ENCODE measurements at regions not wholly inside any gene's neighbourhood (a gene's known extent, or its start where the extent isn't known, plus 50 kb on each side); places are given as distances from the start of the nearest gene placed in this dataset.

GRCh38 chr5:34583167-34583566, 73.0 kb upstream of the RAI14 start:
- DNase-seq (ENCODE audit: low spot score) = no peak
- TF ChIP-seq CTCF (IDR thresholded peaks at IDR 0.05; ENCODE audit: extremely low read depth, missing control alignments) = no peak

DNA sequence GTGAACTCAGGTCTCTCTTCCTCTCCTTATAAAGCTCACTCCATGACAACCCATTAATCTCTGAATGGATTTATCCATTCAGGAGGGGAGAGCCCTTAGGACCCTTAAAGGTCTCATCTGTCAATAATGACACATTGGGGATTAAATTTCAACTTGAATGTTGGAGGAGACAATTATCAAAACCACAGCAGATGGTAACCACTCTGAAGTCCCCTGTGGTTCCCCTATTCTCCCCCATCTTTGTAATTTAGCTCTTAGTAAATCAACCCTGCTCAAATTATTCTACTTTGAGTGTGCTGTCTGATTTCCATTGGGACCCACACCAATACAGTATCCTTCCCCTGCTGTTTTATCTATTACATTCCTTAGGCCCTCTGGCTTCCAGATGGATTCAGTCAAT, 72.0 kb upstream of the RAI14 start:
- no peak for TF ChIP-seq CTCF (IDR thresholded peaks at IDR 0.05; ENCODE audit: extremely low read depth, missing control alignments)
- DNase-seq (ENCODE audit: low spot score) = no peak

- TF ChIP-seq CTCF (IDR thresholded peaks at IDR 0.05; ENCODE audit: extremely low read depth, missing control alignments) = no peak
- no peak for DNase-seq (ENCODE audit: low spot score)
Observed at GRCh38 chr5:34585601-34586104, 70.5 kb upstream of the RAI14 start.

DNA sequence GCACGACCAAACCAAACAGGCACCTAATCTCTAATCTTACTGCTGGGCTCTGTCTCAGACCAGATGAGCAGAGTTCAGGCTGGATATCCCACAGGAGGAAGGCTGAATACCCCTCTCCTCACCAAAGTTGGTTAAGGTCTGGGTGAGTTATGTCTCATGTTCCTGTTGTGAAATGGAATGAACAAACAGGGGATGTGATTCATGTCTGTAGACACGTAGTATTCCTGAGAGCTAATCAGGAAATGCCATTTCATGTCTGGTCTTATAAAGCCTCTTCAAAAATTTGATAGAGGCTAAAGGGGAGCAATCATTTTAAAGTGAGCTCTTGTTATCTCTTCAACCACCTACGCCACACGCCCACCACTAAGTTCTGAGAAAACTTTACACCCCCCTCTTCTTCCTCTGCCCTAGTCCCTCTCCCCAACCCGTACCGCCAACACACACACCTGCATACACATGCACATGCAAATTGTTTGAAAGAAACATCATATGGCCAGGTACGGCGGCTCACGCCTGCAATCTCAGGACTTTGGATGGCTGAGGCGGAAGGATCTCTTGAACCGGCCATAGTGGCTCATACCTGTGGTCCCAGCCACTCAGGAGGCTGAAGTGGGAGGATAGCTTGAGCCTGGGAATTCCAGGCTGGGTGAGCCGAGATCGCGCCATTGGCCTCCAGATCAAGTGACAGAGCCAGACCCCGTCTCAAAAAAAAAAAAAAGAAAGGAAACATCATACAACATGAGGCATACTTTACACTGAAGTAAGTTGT, 69.8 kb upstream of the RAI14 start:
- TF ChIP-seq CTCF (IDR thresholded peaks at IDR 0.05; ENCODE audit: extremely low read depth, missing control alignments) = no peak
- DNase-seq (ENCODE audit: low spot score) = no peak

DNA sequence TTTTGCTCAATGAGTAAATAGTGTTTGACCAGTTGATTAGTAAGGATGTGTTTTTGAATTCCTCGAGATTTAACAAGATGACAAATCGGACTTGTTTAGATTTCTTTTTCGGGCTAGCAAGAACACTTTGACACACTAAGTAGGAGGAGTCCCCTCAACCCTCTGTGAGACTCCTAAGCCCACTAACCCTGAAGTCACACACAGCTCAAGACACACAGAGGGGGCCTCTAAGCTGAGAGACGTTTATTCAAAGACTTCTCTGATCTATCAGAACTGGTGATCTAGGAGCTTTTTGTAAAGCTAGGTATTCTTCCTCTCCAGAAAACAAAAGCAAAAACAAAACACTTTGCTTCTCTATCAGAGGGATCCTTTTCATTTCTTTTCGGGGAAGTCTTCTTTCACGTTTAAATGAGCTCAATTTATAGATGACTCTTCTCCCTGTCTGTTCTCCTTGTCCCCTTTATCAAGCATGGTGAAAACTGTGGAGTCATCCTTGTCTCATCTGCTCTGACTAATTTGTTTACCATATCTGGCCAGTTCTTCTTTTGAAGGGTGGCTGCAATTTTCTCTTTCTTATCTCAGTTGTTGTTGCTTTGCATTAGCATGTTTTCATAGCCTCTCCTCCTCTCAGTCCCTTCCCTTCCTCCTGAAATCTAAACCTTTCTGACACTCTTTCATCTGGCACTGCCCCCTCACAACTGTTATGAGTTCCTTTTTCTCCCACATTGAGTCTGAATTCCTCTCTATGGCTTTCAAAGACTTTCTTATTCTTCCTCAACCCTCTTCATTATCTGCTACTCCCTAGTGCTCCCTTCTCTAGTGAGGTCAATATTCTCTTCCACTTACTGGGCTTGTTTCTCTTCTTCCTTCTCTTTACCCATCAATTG, 68.5 kb upstream of the RAI14 start:
- TF ChIP-seq CTCF (IDR thresholded peaks at IDR 0.05; ENCODE audit: extremely low read depth, missing control alignments) = no peak
- DNase-seq (ENCODE audit: low spot score) = no peak

- no peak for DNase-seq (ENCODE audit: low spot score)
- no peak for TF ChIP-seq CTCF (IDR thresholded peaks at IDR 0.05; ENCODE audit: extremely low read depth, missing control alignments)
Observed at GRCh38 chr5:34589832-34590231, 66.3 kb upstream of the RAI14 start.

- no peak for DNase-seq (ENCODE audit: low spot score)
Observed at GRCh38 chr5:34591723-34592122, 64.4 kb upstream of the RAI14 start.

More at GRCh38 chr5:34591723-34592122, 64.4 kb upstream of the RAI14 start:
- no peak for TF ChIP-seq CTCF (IDR thresholded peaks at IDR 0.05; ENCODE audit: extremely low read depth, missing control alignments)

Data from GM20000 (cell line).